ENCODE measurements at regions not wholly inside any gene's neighbourhood (a gene's known extent, or its start where the extent isn't known, plus 50 kb on each side); places are given as distances from the start of the nearest gene placed in this dataset.

GRCh38 chr15:72919936-72920465, 132.3 kb upstream of the NEO1 start:
- 74 to 76% methylated on average over 5 of the region's 5 CpGs for WGBS, 2 donors
- no peak overlapping the region for H3K4me3 ChIP-seq (ENCODE audit: low read depth, poor library complexity, severe bottlenecking)
- intact Hi-C loops (cut with DNase I; ENCODE audit: low total_unique reads) = no loop called here
- TF ChIP-seq, protein P1, sequence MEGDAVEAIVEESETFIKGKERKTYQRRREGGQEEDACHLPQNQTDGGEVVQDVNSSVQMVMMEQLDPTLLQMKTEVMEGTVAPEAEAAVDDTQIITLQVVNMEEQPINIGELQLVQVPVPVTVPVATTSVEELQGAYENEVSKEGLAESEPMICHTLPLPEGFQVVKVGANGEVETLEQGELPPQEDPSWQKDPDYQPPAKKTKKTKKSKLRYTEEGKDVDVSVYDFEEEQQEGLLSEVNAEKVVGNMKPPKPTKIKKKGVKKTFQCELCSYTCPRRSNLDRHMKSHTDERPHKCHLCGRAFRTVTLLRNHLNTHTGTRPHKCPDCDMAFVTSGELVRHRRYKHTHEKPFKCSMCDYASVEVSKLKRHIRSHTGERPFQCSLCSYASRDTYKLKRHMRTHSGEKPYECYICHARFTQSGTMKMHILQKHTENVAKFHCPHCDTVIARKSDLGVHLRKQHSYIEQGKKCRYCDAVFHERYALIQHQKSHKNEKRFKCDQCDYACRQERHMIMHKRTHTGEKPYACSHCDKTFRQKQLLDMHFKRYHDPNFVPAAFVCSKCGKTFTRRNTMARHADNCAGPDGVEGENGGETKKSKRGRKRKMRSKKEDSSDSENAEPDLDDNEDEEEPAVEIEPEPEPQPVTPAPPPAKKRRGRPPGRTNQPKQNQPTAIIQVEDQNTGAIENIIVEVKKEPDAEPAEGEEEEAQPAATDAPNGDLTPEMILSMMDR (IDR thresholded peaks at IDR 0.05) = no peak
- no peak for TF ChIP-seq POLR2A (IDR thresholded peaks at IDR 0.05)
- DNase-seq (ENCODE audit: low spot score in 2 of 2) = no peak

- 80 to 89% methylated on average over 2 of the region's 2 CpGs for WGBS, 2 donors
- intact Hi-C loops (cut with DNase I; ENCODE audit: low total_unique reads) = no loop called here
- DNase-seq (ENCODE audit: low spot score in 2 of 2) = no peak
- H3K4me3 ChIP-seq (ENCODE audit: low read depth, poor library complexity, severe bottlenecking) = no peak overlapping the region
- TF ChIP-seq POLR2A (IDR thresholded peaks at IDR 0.05) = no peak
- TF ChIP-seq, protein P1 (IDR thresholded peaks at IDR 0.05) = no peak
Measured at GRCh38 chr15:72916897-72917296, 133.3 kb upstream of the ADPGK start.

DNA sequence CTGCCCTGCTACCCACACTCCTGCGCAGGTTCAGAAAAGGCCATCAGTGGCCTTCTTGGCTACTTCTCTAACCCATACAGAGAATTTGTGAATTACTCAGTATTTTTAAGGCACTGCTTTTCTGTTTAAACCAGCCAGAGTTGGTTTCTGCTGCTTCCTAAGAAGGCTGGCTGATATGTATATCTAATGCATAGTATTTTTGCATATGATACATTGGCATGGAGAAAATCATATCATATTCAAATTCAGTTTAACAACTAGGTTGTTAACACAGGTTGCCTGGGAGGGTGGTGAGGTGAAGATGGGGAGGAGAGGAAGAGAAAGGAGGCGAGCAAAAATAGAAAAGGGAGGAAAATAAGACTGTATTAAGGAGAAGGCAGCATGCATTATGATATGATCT, 132.8 kb upstream of the ADPGK start:
- 91 to 95% methylated on average over 2 of the region's 2 CpGs for WGBS, 2 donors
- no peak for DNase-seq (ENCODE audit: low spot score in 2 of 2)
- intact Hi-C loops (cut with DNase I; ENCODE audit: low total_unique reads) = no loop called here
- no peak overlapping the region for H3K4me3 ChIP-seq (ENCODE audit: low read depth, poor library complexity, severe bottlenecking)
- TF ChIP-seq, protein P1 (IDR thresholded peaks at IDR 0.05) = no peak
- TF ChIP-seq POLR2A (IDR thresholded peaks at IDR 0.05) = no peak

GRCh38 chr15:72915843-72916242, 132.3 kb upstream of the ADPGK start:
- no peak for TF ChIP-seq POLR2A (IDR thresholded peaks at IDR 0.05)
- TF ChIP-seq, protein P1 (IDR thresholded peaks at IDR 0.05) = no peak
- no peak for DNase-seq (ENCODE audit: low spot score in 2 of 2)
- WGBS, 2 donors = 78 to 86% methylated on average over 7 of the region's 7 CpGs
- H3K4me3 ChIP-seq (ENCODE audit: low read depth, poor library complexity, severe bottlenecking) = no peak overlapping the region
- intact Hi-C loops (cut with DNase I; ENCODE audit: low total_unique reads) = no loop called here

- intact Hi-C loops (cut with DNase I; ENCODE audit: low total_unique reads) = no loop called here
- DNase-seq (ENCODE audit: low spot score in 2 of 2) = no peak
- TF ChIP-seq POLR2A (IDR thresholded peaks at IDR 0.05) = no peak
- TF ChIP-seq, protein P1 (IDR thresholded peaks at IDR 0.05) = no peak
- WGBS, 2 donors = 38 to 51% methylated on average over 2 of the region's 2 CpGs
- no peak overlapping the region for H3K4me3 ChIP-seq (ENCODE audit: low read depth, poor library complexity, severe bottlenecking)
Measured at GRCh38 chr15:72912996-72913395, 129.4 kb upstream of the ADPGK start.

GRCh38 chr15:72912121-72912520, 128.6 kb upstream of the ADPGK start:
- intact Hi-C loops (cut with DNase I; ENCODE audit: low total_unique reads) = no loop called here
- 54 to 65% methylated on average over 4 of the region's 4 CpGs for WGBS, 2 donors

More at GRCh38 chr15:72912121-72912520, 128.6 kb upstream of the ADPGK start:
- H3K4me3 ChIP-seq (ENCODE audit: low read depth, poor library complexity, severe bottlenecking) = no peak overlapping the region
- DNase-seq (ENCODE audit: low spot score in 2 of 2) = no peak
- TF ChIP-seq, protein P1 (IDR thresholded peaks at IDR 0.05) = no peak
- TF ChIP-seq POLR2A (IDR thresholded peaks at IDR 0.05) = no peak
